Bone marrow (tissue), 2 donors: ENCODE measurements at regions not wholly inside any gene's neighbourhood (a gene's known extent, or its start where the extent isn't known, plus 50 kb on each side); places are given as distances from the start of the nearest gene placed in this dataset.

Source experiments
- DNase-seq, 2 donors: peaks; one replicate each; lab custom pipeline; 2025; lab: John Stamatoyannopoulos, UW

GRCh38 chr4:81549984-81550383 lies 78.3 kb upstream of the RASGEF1B start:
- DNase-seq = no peak

- DNase-seq = no peak
Observed at GRCh38 chr4:81546777-81547176, 75.1 kb upstream of the RASGEF1B start.

- DNase-seq = no peak
Observed at GRCh38 chr4:81541161-81541945, 69.6 kb upstream of the RASGEF1B start.

GRCh38 chr4:81538716-81539427 lies 67.2 kb upstream of the RASGEF1B start:
- peak in 1 of 2 donors; percentile 10 for DNase-seq

DNA sequence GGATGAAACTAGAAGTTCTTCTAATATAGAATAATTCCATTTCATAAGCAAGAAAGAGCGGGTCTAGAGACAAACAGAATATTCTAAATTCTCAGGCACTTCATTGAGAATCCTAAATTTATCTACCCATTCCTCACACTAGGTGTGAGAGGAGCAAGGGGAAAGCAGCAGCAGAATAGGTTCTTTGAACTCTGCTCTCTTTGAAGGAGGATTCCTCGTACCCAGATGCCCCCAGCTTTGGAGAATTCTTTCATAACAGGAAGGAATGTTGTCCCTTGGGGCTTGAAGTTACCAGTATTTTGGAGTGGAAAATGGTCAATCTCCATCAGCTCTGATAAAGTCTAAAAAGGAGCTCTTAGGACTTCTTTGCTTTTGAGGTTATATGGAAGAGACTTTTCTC lies 59.7 kb upstream of the RASGEF1B start:
- DNase-seq = no peak

DNA sequence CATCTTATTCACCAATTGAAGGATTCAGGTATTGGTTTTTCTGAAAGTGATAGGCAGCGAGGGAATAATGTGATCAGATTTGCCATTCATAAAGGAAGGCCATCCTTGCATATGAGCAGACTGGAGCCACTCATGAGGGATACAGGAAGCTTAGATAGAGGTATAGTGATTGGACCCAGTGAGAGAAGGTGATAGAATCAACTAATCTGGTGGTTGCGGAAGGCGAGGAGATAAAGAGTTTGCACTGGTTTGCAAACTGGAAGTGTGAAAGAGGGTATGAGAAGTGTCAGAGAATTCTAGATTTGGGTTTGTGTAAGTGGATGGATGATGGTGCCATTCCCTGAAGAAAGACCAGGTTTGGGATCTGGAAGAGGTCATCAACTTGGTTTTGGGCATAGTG lies 57.3 kb upstream of the RASGEF1B start:
- DNase-seq = no peak

GRCh38 chr4:81528200-81528599 lies 56.5 kb upstream of the RASGEF1B start:
- no peak for DNase-seq

DNA sequence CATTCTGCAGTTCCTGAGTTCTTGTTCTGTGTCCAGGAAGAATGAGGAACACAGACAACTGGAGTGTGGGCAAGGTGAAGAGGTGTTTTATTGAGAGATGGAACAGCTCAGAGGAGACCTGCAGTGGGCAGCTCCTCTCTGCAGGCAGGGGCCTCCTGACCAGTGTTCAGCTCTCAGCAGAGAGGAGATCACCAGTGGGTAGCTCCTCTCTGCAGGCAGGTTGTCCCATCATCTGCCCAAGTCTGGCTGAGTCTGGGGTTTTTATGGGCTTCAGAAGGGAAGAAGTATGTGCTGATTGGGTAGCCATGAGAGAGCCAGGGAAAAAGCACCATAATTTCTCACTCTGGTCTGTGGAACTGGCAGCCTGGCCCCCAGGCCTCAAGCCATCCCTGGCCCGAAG lies 56.0 kb upstream of the RASGEF1B start:
- no peak for DNase-seq

DNA sequence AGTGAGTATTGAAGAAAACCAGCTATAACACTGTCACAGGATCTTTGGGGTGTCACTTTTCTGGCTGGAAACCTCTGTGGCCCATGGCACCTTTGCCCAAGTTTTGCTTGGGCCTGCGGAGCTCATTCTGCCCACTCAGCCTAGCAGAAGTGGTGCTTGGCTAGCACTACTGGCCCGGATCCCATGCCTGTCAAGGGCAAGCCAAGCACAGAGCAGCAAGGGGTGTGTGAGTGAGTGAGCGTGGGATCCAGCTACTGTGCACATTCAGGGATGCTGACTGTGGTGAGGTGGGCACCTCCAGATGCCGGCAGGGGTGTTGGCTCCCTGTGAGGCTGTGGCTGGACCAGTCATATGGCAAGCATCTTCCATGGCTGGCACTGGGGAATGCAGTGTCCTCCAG lies 55.4 kb upstream of the RASGEF1B start:
- DNase-seq = no peak

- no peak for DNase-seq
Observed at GRCh38 chr4:81526706-81527105, 55.0 kb upstream of the RASGEF1B start.

- DNase-seq = no peak
Observed at GRCh38 chr4:81523672-81524327, 52.1 kb upstream of the RASGEF1B start.

- no peak for DNase-seq
Observed at GRCh38 chr4:81522711-81523110, 51.0 kb upstream of the RASGEF1B start.

DNA sequence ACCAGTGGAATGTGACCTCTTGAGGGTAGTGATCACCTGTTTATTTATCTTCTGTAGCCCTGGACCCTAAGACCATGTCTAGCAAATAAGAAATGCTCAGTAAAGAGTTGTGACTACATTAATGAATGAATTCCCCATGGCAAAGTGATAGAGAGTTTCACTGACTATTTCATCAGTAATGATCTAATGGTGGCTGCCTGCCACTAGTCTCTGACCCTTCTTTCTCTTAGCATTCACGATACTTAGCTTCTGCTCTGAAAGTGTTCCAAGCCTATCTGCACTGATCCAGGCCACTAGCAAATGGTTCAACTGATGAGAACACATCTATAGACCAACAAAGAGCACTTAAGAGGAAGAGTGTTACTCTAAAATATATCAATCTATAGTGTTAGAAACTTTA lies 50.0 kb upstream of the RASGEF1B start:
- no peak for DNase-seq
